Thoracic aorta (tissue), 2 donors: ENCODE measurements at regions not wholly inside any gene's neighbourhood (a gene's known extent, or its start where the extent isn't known, plus 50 kb on each side); places are given as distances from the start of the nearest gene placed in this dataset.

Experiments
- ATAC-seq: fragments of 150-250 bp; one replicate; pipeline ENCODE4 v1.8.0; 2017; ENCODE audit warnings: low read depth; ENCODE audit not compliant: insufficient number of reproducible peaks, low FRiP score
- DNase-seq: peaks from one replicate; pipeline ENCODE4 v3.0.0-alpha.2; 2020; ENCODE audit warnings: low spot score
- H3K27ac ChIP-seq, 2 donors: fragments of 200-600 bp; sonication (generic); 1 replicate in 1 of 2; 2 replicates in 1 of 2; pipeline ENCODE4 v1.5.1; 2016; ENCODE audit warnings: mild to moderate bottlenecking in 2 of 2, moderate library complexity in 2 of 2
- H3K27me3 ChIP-seq: fragments of 200-600 bp; sonication (generic); replicated peaks from 2 replicates; pipeline ENCODE4 v1.6.0; 2016; ENCODE audit warnings: mild to moderate bottlenecking; ENCODE audit not compliant: insufficient read depth
- H3K36me3 ChIP-seq: fragments of 200-600 bp; sonication (generic); one replicate; pipeline ENCODE4 v1.5.1; 2016
- H3K4me1 ChIP-seq, 2 donors: fragments of 200-600 bp; sonication (generic); 1 replicate in 1 of 2; 2 replicates in 1 of 2; pipeline versions ENCODE4 v1.5.1 to v1.6.0; 2016; ENCODE audit warnings: low read depth in 2 of 2, mild to moderate bottlenecking in 1 of 2; ENCODE audit not compliant: control insufficient read depth in 1 of 2
- H3K4me3 ChIP-seq: fragments of 200-600 bp; sonication (generic); 2 replicates; pipeline ENCODE4 v1.5.1; 2016; ENCODE audit warnings: mild to moderate bottlenecking
- H3K9me3 ChIP-seq: fragments of 200-600 bp; sonication (generic); 2 replicates; pipeline ENCODE4 v1.5.1; 2016
- CTCF ChIP-seq: fragments of 200-600 bp; sonication (generic); IDR thresholded peaks from one replicate; pipeline ENCODE4 v1.5.1; 2019; ENCODE audit warnings: antibody characterized with exemption

GRCh38 chr4:124025428-124025827 is 628.8 kb downstream of the SPRY1 start:
- no peak for ATAC-seq
- no peaks in the 10 kb centered on the region for H3K9me3 ChIP-seq
- DNase-seq: no peak
- H3K27me3 ChIP-seq: no peaks in the 10 kb centered on the region
- peaks cover 0 to 45% of the 10 kb centered on the region in 2 donors for H3K4me1 ChIP-seq
- TF ChIP-seq CTCF: no peak
- H3K36me3 ChIP-seq: no peaks in the 10 kb centered on the region
- H3K27ac ChIP-seq: no peak overlapping the region
- H3K4me3 ChIP-seq: peak overlapping the region; percentile 44

GRCh38 chr4:124028182-124028581 is 631.6 kb downstream of the SPRY1 start:
- no peak for DNase-seq
- Histone ChIP-seq H3K27me3 (no peaks in the 10 kb centered on the region), H3K9me3 (no peaks in the 10 kb centered on the region), H3K36me3 (no peaks in the 10 kb centered on the region), H3K4me1 (peaks cover 0 to 36% of the 10 kb centered on the region in 2 donors), H3K27ac (no peak overlapping the region), H3K4me3 (no peak overlapping the region)
- ATAC-seq: no peak
- TF ChIP-seq CTCF: no peak

GRCh38 chr4:124030147-124030546 is 633.6 kb downstream of the SPRY1 start:
- no peak for TF ChIP-seq CTCF
- Histone ChIP-seq H3K4me1 (peaks cover 0 to 35% of the 10 kb centered on the region in 2 donors), H3K36me3 (no peaks in the 10 kb centered on the region), H3K27ac (no peak overlapping the region), H3K27me3 (no peaks in the 10 kb centered on the region), H3K4me3 (no peak overlapping the region), H3K9me3 (no peaks in the 10 kb centered on the region)
- DNase-seq: no peak
- no peak for ATAC-seq

GRCh38 chr4:124032035-124032434 is 635.4 kb downstream of the SPRY1 start:
- TF ChIP-seq CTCF: no peak
- Histone ChIP-seq H3K36me3 (no peaks in the 10 kb centered on the region), H3K27me3 (no peaks in the 10 kb centered on the region), H3K4me3 (no peak overlapping the region), H3K27ac (no peak overlapping the region), H3K4me1 (peaks cover 0 to 30% of the 10 kb centered on the region in 2 donors), H3K9me3 (no peaks in the 10 kb centered on the region)
- ATAC-seq (no peak), DNase-seq (no peak)

GRCh38 chr4:124035364-124036041 is 638.9 kb downstream of the SPRY1 start:
- TF ChIP-seq CTCF: no peak
- Histone ChIP-seq H3K4me3 (no peak overlapping the region), H3K27me3 (no peaks in the 10 kb centered on the region), H3K36me3 (no peaks in the 10 kb centered on the region), H3K4me1 (peaks cover 0 to 18% of the 10 kb centered on the region in 2 donors), H3K9me3 (no peaks in the 10 kb centered on the region), H3K27ac (no peak overlapping the region)
- ATAC-seq (no peak), DNase-seq (no peak)
